HEK293 (cell line): ENCODE measurements at regions not wholly inside any gene's neighbourhood (a gene's known extent, or its start where the extent isn't known, plus 50 kb on each side); places are given as distances from the start of the nearest gene placed in this dataset.

Experiments
- CTCF ChIA-PET: fragments of 350-600 bp; formaldehyde crosslinking; extraction: SDS; loops from one replicate; lab custom pipeline; 2021; ENCODE audit warnings: antibody characterized with exemption; lab: Yijun Ruan, JAX
- POLR2A ChIA-PET: fragments of 300-600 bp; formaldehyde crosslinking; extraction: SDS; loops from one replicate; lab custom pipeline; 2020; ENCODE audit warnings: antibody characterized with exemption, inconsistent platforms; lab: Yijun Ruan, JAX
- H3K27ac ChIP-seq: fragments of 200-500 bp; sonication (Bioruptor generic); 2 replicates; pipeline ENCODE4 v1.5.1; 2014; ENCODE audit warnings: low read depth, low read length, control low read depth, inconsistent platforms; ENCODE audit errors: extremely low read depth
- H3K36me3 ChIP-seq, 2 experiments: fragments of 200-500 bp in 1 of 2; sonication (Bioruptor generic) in 1 of 2; 1 replicate in 1 of 2; 2 replicates in 1 of 2; pipeline ENCODE4 v1.5.1; 2014 to 2017; ENCODE audit warnings: inconsistent platforms in 2 of 2, low read length in 2 of 2; ENCODE audit not compliant: control insufficient read depth in 2 of 2, insufficient read depth in 1 of 2
- H3K4me1 ChIP-seq: fragments of 200-500 bp; sonication (Bioruptor generic); 2 replicates; pipeline ENCODE4 v1.5.1; 2014; ENCODE audit warnings: mild to moderate bottlenecking, low read length, inconsistent platforms; ENCODE audit not compliant: control insufficient read depth, insufficient read depth
- H3K4me3 ChIP-seq: 2 replicates; pipeline ENCODE4 v1.5.1; 2011; ENCODE audit warnings: low read depth, mild to moderate bottlenecking, control low read depth, low read length, moderate library complexity
- H3K9me3 ChIP-seq: fragments of 200-500 bp; sonication (Bioruptor generic); 2 replicates; pipeline ENCODE4 v1.5.1; 2014; ENCODE audit warnings: low read depth, low read length, inconsistent platforms; ENCODE audit not compliant: control insufficient read depth, insufficient read depth
- GLI2 ChIP-seq: fragments of 450-650 bp; formaldehyde crosslinking; IDR thresholded peaks from 2 replicates; pipeline ENCODE4; 2017; ENCODE audit warnings: missing biosample characterization, missing genetic modification characterization, low read depth, borderline replicate concordance
- KLF16 ChIP-seq: fragments of 450-650 bp; formaldehyde crosslinking; IDR thresholded peaks from 2 replicates; pipeline ENCODE4 v1.5.1; 2017; ENCODE audit warnings: missing biosample characterization, missing genetic modification characterization
- PRDM10 ChIP-seq: fragments of 450-650 bp; formaldehyde crosslinking; IDR thresholded peaks from 2 replicates; pipeline ENCODE4 v1.5.1; 2016; ENCODE audit warnings: missing biosample characterization, missing genetic modification characterization
- ZBTB1 ChIP-seq: fragments of 450-650 bp; formaldehyde crosslinking; IDR thresholded peaks from 2 replicates; pipeline ENCODE4 v1.5.1; 2016; ENCODE audit warnings: missing biosample characterization, missing genetic modification characterization
- ZBTB11 ChIP-seq: fragments of 450-650 bp; formaldehyde crosslinking; conservative IDR thresholded peaks from 2 replicates; pipeline ENCODE4 v1.5.1; 2016; ENCODE audit warnings: low read depth, missing biosample characterization, missing genetic modification characterization
- ZBTB49 ChIP-seq: fragments of 450-650 bp; formaldehyde crosslinking; IDR thresholded peaks from 2 replicates; pipeline ENCODE4 v1.5.1; 2016; ENCODE audit warnings: missing biosample characterization, missing genetic modification characterization, low read depth
- ZBTB8A ChIP-seq: fragments of 450-650 bp; formaldehyde crosslinking; IDR thresholded peaks from 2 replicates; pipeline ENCODE4 v1.5.1; 2016; ENCODE audit warnings: missing biosample characterization, missing genetic modification characterization
- ZNF169 ChIP-seq: fragments of 450-650 bp; formaldehyde crosslinking; IDR thresholded peaks from 2 replicates; pipeline ENCODE4 v1.5.1; 2016; ENCODE audit warnings: missing biosample characterization, missing genetic modification characterization
- ZNF223 ChIP-seq: fragments of 450-650 bp; formaldehyde crosslinking; IDR thresholded peaks from 2 replicates; pipeline ENCODE4 v1.5.1; 2016; ENCODE audit warnings: missing biosample characterization, missing genetic modification characterization
- ZNF302 ChIP-seq: fragments of 450-650 bp; formaldehyde crosslinking; IDR thresholded peaks from 2 replicates; pipeline ENCODE4 v1.5.1; 2016; ENCODE audit warnings: missing biosample characterization, missing genetic modification characterization, low read depth
- ZNF324 ChIP-seq: fragments of 450-650 bp; formaldehyde crosslinking; IDR thresholded peaks from 2 replicates; pipeline ENCODE4 v1.5.1; 2016; ENCODE audit warnings: missing biosample characterization, missing genetic modification characterization
- ZNF426 ChIP-seq: fragments of 450-650 bp; formaldehyde crosslinking; IDR thresholded peaks from 2 replicates; pipeline ENCODE4 v1.5.1; 2017; ENCODE audit warnings: missing biosample characterization, missing genetic modification characterization, mild to moderate bottlenecking, inconsistent platforms, moderate library complexity
- ZNF560 ChIP-seq: fragments of 450-650 bp; formaldehyde crosslinking; IDR thresholded peaks from 2 replicates; pipeline ENCODE4 v1.5.1; 2017; ENCODE audit warnings: missing biosample characterization, missing genetic modification characterization, borderline replicate concordance
- ZNF561 ChIP-seq: fragments of 450-650 bp; IDR thresholded peaks from 2 replicates; pipeline ENCODE4 v1.5.1; 2018; ENCODE audit warnings: missing biosample characterization, missing genetic modification characterization, borderline replicate concordance
- ZNF664 ChIP-seq: fragments of 450-650 bp; formaldehyde crosslinking; IDR thresholded peaks from 2 replicates; pipeline ENCODE4 v1.5.1; 2016; ENCODE audit warnings: missing biosample characterization, missing genetic modification characterization
- ZNF670 ChIP-seq: fragments of 450-650 bp; formaldehyde crosslinking; IDR thresholded peaks from 2 replicates; pipeline ENCODE4 v1.5.1; 2016; ENCODE audit warnings: missing biosample characterization, missing genetic modification characterization, low read depth
- ZNF692 ChIP-seq: fragments of 450-650 bp; formaldehyde crosslinking; IDR thresholded peaks from 2 replicates; pipeline ENCODE4 v1.5.1; 2016; ENCODE audit warnings: missing biosample characterization, missing genetic modification characterization
- ZNF701 ChIP-seq: fragments of 450-650 bp; formaldehyde crosslinking; IDR thresholded peaks from 2 replicates; pipeline ENCODE4 v1.5.1; 2016; ENCODE audit warnings: missing biosample characterization, missing genetic modification characterization
- ZNF777 ChIP-seq: fragments of 450-650 bp; formaldehyde crosslinking; IDR thresholded peaks from 2 replicates; pipeline ENCODE4 v1.5.1; 2017; ENCODE audit warnings: missing biosample characterization, missing genetic modification characterization, borderline replicate concordance
- ZNF785 ChIP-seq: fragments of 450-650 bp; formaldehyde crosslinking; IDR thresholded peaks from 2 replicates; pipeline ENCODE4 v1.5.1; 2016; ENCODE audit warnings: missing biosample characterization, missing genetic modification characterization
- ZNF792 ChIP-seq: fragments of 450-650 bp; formaldehyde crosslinking; IDR thresholded peaks from 2 replicates; pipeline ENCODE4 v1.5.1; 2016; ENCODE audit warnings: missing biosample characterization, missing genetic modification characterization
- ZSCAN30 ChIP-seq: fragments of 450-650 bp; IDR thresholded peaks from 2 replicates; pipeline ENCODE4 v1.5.1; 2018; ENCODE audit warnings: missing biosample characterization, mild to moderate bottlenecking, missing genetic modification characterization, moderate library complexity

GRCh38 chr1:170340308-170340707, 191.7 kb upstream of the GORAB start:
- TF ChIP-seq ZNF692 (no peak), ZNF777 (no peak), ZNF560 (tag by site-specific recombination) (no peak), PRDM10 (tag by site-specific recombination) (no peak), ZBTB1 (no peak)
- H3K36me3 ChIP-seq: no peaks in the 10 kb centered on the region
- CTCF ChIA-PET: no interaction called here

GRCh38 chr1:170351366-170351946, 180.5 kb upstream of the GORAB start:
- Histone ChIP-seq H3K9me3 (no peaks in the 10 kb centered on the region), H3K4me1 (no peaks in the 10 kb centered on the region), H3K36me3 (no peaks in the 10 kb centered on the region), H3K27ac (no peak overlapping the region), H3K4me3 (no peak overlapping the region)
- TF ChIP-seq ZNF785 (tag by site-specific recombination) (no peak), ZNF670 (tag by site-specific recombination) (no peak), ZNF792 (tag by site-specific recombination) (no peak), ZBTB8A (tag by site-specific recombination) (no peak), ZNF223 (no peak), ZNF664 (no peak), ZNF324 (tag by site-specific recombination) (no peak), ZSCAN30 (tag by site-specific recombination) (no peak), ZBTB11 (tag by site-specific recombination) (no peak), ZNF302 (tag by site-specific recombination) (no peak), ZNF561 (tag by site-specific recombination) (no peak), ZNF701 (tag by site-specific recombination) (no peak), GLI2 (tag by site-specific recombination) (no peak), ZNF426 (tag by site-specific recombination) (no peak), ZNF777 (no peak), ZNF169 (no peak), KLF16 (no peak), ZBTB49 (tag by site-specific recombination) (no peak)
- CTCF ChIA-PET: interaction anchor here (0.6 to 0.7 kb wide), 2 partner anchors 578 to 876 kb away, joined by 3 read pairs; no protein-coding TSS in a partner anchor
- POLR2A ChIA-PET: no interaction called here

More at GRCh38 chr1:170340308-170340707, 191.7 kb upstream of the GORAB start:
- H3K4me1 ChIP-seq: no peaks in the 10 kb centered on the region
- H3K9me3 ChIP-seq: no peaks in the 10 kb centered on the region
- POLR2A ChIA-PET: no interaction called here
- no peak overlapping the region for H3K4me3 ChIP-seq
- H3K27ac ChIP-seq: no peak overlapping the region
